ENCODE measurements at regions not wholly inside any gene's neighbourhood (a gene's known extent, or its start where the extent isn't known, plus 50 kb on each side); places are given as distances from the start of the nearest gene placed in this dataset.

DNA sequence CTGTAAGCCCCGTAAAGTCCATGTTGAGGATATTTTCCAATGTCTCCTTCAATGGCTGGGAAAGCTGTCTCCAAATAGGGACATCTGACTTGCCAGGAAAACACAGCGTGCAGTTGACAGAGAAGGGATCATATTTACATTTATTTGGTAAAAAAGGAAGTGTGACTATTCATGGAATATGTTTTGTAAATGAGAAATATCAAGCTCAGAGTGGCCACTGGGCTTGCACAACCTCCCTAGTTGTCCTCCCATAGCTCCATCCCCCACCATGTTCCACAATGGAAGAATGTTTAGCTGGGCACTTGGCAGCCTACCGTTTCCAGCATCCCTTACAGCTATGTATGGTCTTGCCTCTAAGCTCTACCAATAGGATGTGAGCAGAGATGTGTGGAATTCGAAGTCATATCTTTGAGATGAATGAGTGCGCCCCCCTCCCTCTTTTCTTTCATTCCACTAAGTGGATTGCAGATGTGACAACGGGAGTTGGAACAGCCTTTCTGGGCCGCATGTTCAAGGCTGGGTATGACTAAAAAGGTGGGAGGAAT is 306.6 kb upstream of the ZMIZ1 start:
- no peak overlapping the region for H3K4me3 ChIP-seq (ENCODE audit: low read depth, low read length)
- TF ChIP-seq, protein P1, sequence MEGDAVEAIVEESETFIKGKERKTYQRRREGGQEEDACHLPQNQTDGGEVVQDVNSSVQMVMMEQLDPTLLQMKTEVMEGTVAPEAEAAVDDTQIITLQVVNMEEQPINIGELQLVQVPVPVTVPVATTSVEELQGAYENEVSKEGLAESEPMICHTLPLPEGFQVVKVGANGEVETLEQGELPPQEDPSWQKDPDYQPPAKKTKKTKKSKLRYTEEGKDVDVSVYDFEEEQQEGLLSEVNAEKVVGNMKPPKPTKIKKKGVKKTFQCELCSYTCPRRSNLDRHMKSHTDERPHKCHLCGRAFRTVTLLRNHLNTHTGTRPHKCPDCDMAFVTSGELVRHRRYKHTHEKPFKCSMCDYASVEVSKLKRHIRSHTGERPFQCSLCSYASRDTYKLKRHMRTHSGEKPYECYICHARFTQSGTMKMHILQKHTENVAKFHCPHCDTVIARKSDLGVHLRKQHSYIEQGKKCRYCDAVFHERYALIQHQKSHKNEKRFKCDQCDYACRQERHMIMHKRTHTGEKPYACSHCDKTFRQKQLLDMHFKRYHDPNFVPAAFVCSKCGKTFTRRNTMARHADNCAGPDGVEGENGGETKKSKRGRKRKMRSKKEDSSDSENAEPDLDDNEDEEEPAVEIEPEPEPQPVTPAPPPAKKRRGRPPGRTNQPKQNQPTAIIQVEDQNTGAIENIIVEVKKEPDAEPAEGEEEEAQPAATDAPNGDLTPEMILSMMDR (IDR thresholded peaks at IDR 0.05; ENCODE audit: insufficient read depth, low read depth, low read length), result no peak
- DNase-seq (ENCODE audit: low read depth), result no peak

DNA sequence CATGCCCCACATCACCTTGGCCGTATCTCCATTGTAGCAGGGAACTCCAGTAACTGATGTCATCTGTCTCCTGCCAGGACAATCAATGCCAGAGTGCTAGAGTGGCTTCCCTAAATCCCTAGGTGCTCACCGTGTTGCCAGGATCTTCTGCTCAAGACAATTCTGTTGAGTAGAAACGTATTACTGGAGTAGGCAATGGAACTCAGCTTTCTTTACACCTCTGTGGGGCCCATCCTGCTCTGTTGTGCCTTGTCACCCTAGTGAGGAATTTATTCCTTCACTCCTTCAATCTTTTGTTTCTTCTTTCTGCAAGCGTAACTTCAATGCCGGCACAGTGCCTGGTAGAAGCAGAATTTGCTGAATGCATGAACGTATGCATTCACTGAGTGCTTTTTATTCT is 305.5 kb upstream of the ZMIZ1 start:
- TF ChIP-seq, protein P1 (IDR thresholded peaks at IDR 0.05; ENCODE audit: insufficient read depth, low read depth, low read length), result no peak
- no peak for DNase-seq (ENCODE audit: low read depth)
- H3K4me3 ChIP-seq (ENCODE audit: low read depth, low read length), result no peak overlapping the region

GRCh38 chr10:78763651-78764395 is 304.9 kb upstream of the ZMIZ1 start:
- no peak for DNase-seq (ENCODE audit: low read depth)
- TF ChIP-seq, protein P1 (IDR thresholded peaks at IDR 0.05; ENCODE audit: insufficient read depth, low read depth, low read length), result no peak
- no peak overlapping the region for H3K4me3 ChIP-seq (ENCODE audit: low read depth, low read length)

DNA sequence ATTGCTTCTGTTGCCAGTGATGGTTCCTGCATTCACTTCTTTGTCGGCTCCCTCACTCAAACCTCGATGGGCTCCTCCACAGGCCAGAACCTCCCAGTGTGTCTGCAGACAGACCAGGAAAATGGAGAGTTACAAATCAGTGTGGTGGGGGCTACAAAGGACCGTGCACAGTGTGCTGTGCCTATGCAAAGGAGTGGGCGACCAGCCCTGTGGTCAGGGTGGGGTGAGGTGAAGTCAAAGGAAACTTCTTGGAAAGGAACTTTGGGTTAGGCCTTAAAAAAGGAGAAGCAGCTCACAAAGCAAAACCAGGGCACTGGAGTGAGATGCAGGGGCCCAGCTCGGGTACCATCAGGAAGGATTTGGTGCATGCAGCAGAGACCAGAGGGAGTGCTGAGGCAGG is 304.3 kb upstream of the ZMIZ1 start:
- TF ChIP-seq, protein P1 (IDR thresholded peaks at IDR 0.05; ENCODE audit: insufficient read depth, low read depth, low read length), result no peak
- H3K4me3 ChIP-seq (ENCODE audit: low read depth, low read length), result no peak overlapping the region
- no peak for DNase-seq (ENCODE audit: low read depth)

DNA sequence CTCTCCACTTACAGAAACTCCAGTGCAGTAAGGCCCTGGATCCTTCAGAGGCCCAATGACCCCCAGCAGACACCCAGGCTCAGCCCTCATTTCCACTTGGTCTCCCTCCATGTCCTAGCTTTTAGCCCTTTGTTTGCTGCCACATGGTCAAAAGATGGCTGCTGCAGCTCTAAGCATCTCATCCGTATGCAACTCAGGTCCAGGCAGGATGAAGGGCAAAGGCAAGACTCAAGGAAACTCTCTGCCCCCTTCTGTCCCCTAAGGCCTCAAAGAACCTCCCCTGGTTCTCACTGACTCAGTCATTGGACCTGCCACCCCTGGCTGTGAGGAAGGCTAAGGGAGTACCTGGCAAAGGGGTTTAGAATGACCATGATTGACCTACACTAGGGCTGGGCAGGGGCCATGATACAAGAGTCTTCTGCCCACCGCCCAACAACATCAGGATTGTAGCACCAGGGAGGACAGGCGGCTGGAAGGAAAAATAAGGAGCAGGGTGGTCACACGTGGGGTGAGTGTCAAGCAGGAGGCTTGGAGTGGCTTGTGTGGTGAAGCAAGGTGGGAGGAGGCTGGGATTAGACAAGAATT is 303.8 kb upstream of the ZMIZ1 start:
- TF ChIP-seq, protein P1 (IDR thresholded peaks at IDR 0.05; ENCODE audit: insufficient read depth, low read depth, low read length), result no peak
- DNase-seq (ENCODE audit: low read depth), result no peak
- H3K4me3 ChIP-seq (ENCODE audit: low read depth, low read length), result no peak overlapping the region

DNA sequence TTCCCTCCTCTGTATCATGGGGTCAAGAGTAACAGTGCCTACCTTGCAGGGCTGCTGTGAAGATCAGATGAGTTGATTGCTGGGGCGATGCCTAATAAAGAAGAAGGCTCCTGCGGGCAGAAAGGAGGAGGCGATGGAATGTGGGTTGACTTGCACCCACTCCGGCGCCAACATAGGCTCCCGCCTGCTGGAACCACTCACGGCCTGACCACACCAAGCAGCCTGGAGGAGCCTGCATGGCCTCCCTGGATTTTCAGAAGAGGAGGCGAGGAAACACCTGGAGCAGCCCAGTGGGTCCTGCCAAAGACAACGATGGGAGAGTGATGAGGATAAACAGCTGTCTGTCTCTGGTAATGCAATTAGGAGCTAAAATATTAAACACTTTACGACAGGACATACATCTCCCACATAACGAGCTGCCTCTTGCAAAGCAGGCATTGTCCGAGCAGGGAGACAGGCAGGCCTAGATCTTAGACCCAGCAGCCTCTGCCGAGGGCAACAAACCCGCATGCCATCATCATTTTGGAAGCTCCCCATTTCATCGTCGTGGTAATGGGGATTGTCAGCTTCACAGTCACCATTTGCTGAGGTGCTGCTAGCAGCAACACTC is 302.9 kb upstream of the ZMIZ1 start:
- H3K4me3 ChIP-seq (ENCODE audit: low read depth, low read length), result no peak overlapping the region
- no peak for DNase-seq (ENCODE audit: low read depth)
- TF ChIP-seq, protein P1 (IDR thresholded peaks at IDR 0.05; ENCODE audit: insufficient read depth, low read depth, low read length), result no peak

Measured in fibroblast of villous mesenchyme (primary cell).